ENCODE measurements at regions not wholly inside any gene's neighbourhood (a gene's known extent, or its start where the extent isn't known, plus 50 kb on each side); places are given as distances from the start of the nearest gene placed in this dataset.

GRCh38 chrX:125378205-125378604 is 58.5 kb downstream of the TEX13C start:
- H3K4me3 ChIP-seq (ENCODE audit: low read depth, low read length) = no peak overlapping the region
- no peak for DNase-seq (ENCODE audit: low read depth, low spot score)
- TF ChIP-seq CTCF (IDR thresholded peaks at IDR 0.05; ENCODE audit: low read depth, low read length) = no peak
- in situ Hi-C loops (cut with HindIII; ENCODE audit: low sequenced_read_pairs) = no loop called here

DNA sequence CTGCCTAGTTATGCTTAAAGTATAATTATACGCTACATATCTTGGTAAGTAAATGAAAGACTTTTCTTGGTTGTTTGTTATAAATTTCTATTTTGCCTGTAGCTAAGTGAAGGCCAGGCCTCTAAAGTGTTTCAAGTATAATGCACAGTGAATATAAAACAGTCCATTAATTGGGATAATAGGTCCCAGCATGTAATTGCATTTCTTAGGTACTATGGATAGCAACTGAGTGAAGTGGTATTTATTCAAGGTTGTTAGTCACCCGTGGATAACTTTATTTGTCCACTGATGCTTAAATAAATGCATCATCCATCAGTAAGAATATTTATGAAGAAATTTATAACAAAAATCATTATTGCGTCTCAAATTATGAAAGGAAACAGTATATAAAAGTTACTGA is 59.1 kb downstream of the TEX13C start:
- in situ Hi-C loops (cut with HindIII; ENCODE audit: low sequenced_read_pairs) = no loop called here
- no peak for DNase-seq (ENCODE audit: low read depth, low spot score)
- no peak for TF ChIP-seq CTCF (IDR thresholded peaks at IDR 0.05; ENCODE audit: low read depth, low read length)
- H3K4me3 ChIP-seq (ENCODE audit: low read depth, low read length) = no peak overlapping the region

- no peak for TF ChIP-seq CTCF (IDR thresholded peaks at IDR 0.05; ENCODE audit: low read depth, low read length)
- DNase-seq (ENCODE audit: low read depth, low spot score) = no peak
- in situ Hi-C loops (cut with HindIII; ENCODE audit: low sequenced_read_pairs) = no loop called here
- no peak overlapping the region for H3K4me3 ChIP-seq (ENCODE audit: low read depth, low read length)
Measured at GRCh38 chrX:125382148-125382628, 62.5 kb downstream of the TEX13C start.

DNA sequence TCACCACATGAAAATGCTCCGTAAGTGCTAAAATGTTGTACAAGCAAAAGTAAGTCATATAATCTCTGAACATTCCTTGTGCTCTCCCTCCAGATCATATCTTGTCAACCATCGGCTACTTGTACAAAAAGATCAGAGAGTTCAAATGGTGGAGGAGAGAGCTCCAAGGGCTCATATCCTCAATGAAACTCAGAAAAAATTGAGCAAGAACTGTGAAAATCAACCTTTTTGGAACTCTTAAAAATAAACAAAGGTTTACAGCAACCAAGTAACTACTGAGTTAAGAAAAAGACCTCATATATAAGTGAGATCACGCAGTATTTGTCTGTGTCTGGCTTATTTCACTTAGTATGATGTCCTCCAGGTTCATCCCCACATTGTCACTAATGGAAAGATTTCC is 63.2 kb downstream of the TEX13C start:
- in situ Hi-C loops (cut with HindIII; ENCODE audit: low sequenced_read_pairs) = no loop called here
- no peak for TF ChIP-seq CTCF (IDR thresholded peaks at IDR 0.05; ENCODE audit: low read depth, low read length)
- DNase-seq (ENCODE audit: low read depth, low spot score) = no peak
- H3K4me3 ChIP-seq (ENCODE audit: low read depth, low read length) = no peak overlapping the region

GRCh38 chrX:125384867-125385266 is 65.2 kb downstream of the TEX13C start:
- in situ Hi-C loops (cut with HindIII; ENCODE audit: low sequenced_read_pairs) = no loop called here

DNA sequence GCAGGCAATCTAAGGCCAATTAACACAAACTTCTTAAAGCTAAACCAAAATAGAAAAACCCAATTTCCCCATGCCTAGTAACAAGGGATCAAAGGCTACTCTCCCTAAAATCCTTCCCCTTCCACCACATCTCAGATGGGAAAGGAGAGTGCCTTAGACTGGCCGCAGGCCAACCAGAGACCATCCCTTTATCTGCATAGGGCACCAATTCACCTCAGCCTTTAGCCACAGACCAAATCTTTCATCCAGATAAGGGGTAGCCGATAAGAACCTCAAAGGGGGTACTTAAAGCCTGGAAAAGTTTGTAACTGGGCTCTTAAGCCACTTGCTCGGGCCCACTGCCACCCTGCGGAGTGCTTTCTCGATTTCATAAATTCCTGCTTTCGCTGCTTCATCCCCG is 68.3 kb downstream of the TEX13C start:
- no peak for TF ChIP-seq CTCF (IDR thresholded peaks at IDR 0.05; ENCODE audit: low read depth, low read length)
- no peak overlapping the region for H3K4me3 ChIP-seq (ENCODE audit: low read depth, low read length)
- DNase-seq (ENCODE audit: low read depth, low spot score) = no peak
- in situ Hi-C loops (cut with HindIII; ENCODE audit: low sequenced_read_pairs) = no loop called here

More at GRCh38 chrX:125384867-125385266, 65.2 kb downstream of the TEX13C start:
- no peak overlapping the region for H3K4me3 ChIP-seq (ENCODE audit: low read depth, low read length)
- DNase-seq (ENCODE audit: low read depth, low spot score) = no peak
- TF ChIP-seq CTCF (IDR thresholded peaks at IDR 0.05; ENCODE audit: low read depth, low read length) = no peak

GRCh38 chrX:125394449-125394848 is 74.8 kb downstream of the TEX13C start:
- DNase-seq (ENCODE audit: low read depth, low spot score) = no peak
- in situ Hi-C loops (cut with HindIII; ENCODE audit: low sequenced_read_pairs) = no loop called here
- H3K4me3 ChIP-seq (ENCODE audit: low read depth, low read length) = no peak overlapping the region
- no peak for TF ChIP-seq CTCF (IDR thresholded peaks at IDR 0.05; ENCODE audit: low read depth, low read length)
